Uterus (tissue), 3 donors: ENCODE measurements at regions not wholly inside any gene's neighbourhood (a gene's known extent, or its start where the extent isn't known, plus 50 kb on each side); places are given as distances from the start of the nearest gene placed in this dataset.
"Not testable (repeated sequence)": the region's sequence is repeated elsewhere in the genome, so short reads cannot be mapped to it uniquely, and the experiment has no call there.

Experiments
- DNase-seq, 2 donors: peaks; one replicate each; pipeline ENCODE4 v3.0.0-alpha.2; 2019 to 2020
- H3K27ac ChIP-seq, 2 donors: fragments of 200-600 bp; sonication (generic); 1 replicate in 1 of 2; 2 replicates in 1 of 2; pipeline ENCODE4 v1.5.1; 2016 to 2018
- H3K27me3 ChIP-seq, 2 donors: fragments of 200-600 bp; sonication (generic); one replicate each; pipeline ENCODE4 v1.5.1; 2018 to 2019; ENCODE audit warnings: control low read depth in 1 of 2
- H3K36me3 ChIP-seq, 2 donors: fragments of 200-600 bp; sonication (generic); one replicate each; pipeline ENCODE4 v1.5.1; 2019; ENCODE audit warnings: control low read depth in 1 of 2
- H3K4me1 ChIP-seq, 2 donors: fragments of 200-600 bp; sonication (generic); one replicate each; pipeline ENCODE4 v1.5.1; 2018 to 2019; ENCODE audit warnings: control low read depth in 1 of 2
- H3K4me3 ChIP-seq, 2 donors: fragments of 200-600 bp; sonication (generic); 1 replicate in 1 of 2; 2 replicates in 1 of 2; pipeline ENCODE4 v1.5.1; 2018 to 2019; ENCODE audit warnings: mild to moderate bottlenecking in 1 of 2
- H3K9me3 ChIP-seq, 2 donors: fragments of 200-600 bp; sonication (generic); one replicate each; pipeline ENCODE4 v1.5.1; 2019; ENCODE audit warnings: control low read depth in 1 of 2
- CTCF ChIP-seq, 4 experiments: fragments of 200-600 bp in 2 of 4; fragments of 450-650 bp in 2 of 4; sonication (generic) in 2 of 4; IDR thresholded peaks; one replicate each; pipeline ENCODE4 v1.5.1; 2016 to 2019; ENCODE audit warnings: antibody characterized with exemption in 4 of 4, mild to moderate bottlenecking in 2 of 4, moderate library complexity in 1 of 4
- POLR2A ChIP-seq, 2 donors: fragments of 450-650 bp; IDR thresholded peaks; one replicate each; pipeline ENCODE4 v1.6.1; 2016; ENCODE audit warnings: antibody characterized with exemption in 2 of 2, mild to moderate bottlenecking in 1 of 2, moderate library complexity in 1 of 2
- intact Hi-C: fragments of 100-400 bp; cut with DNase I; formaldehyde crosslinking; loops from one replicate; pipeline ENCODE4 v1.15.1; 2023; ENCODE audit warnings: low total_unique reads
- donor health status: DM: yes; HTN: yes; CAD: no.

GRCh38 chr6:48389146-48390043 is 278.4 kb upstream of the PTCHD4 start:
- H3K27me3 ChIP-seq: no peaks in the 10 kb centered on the region
- no peak overlapping the region for H3K27ac ChIP-seq
- no peaks in the 10 kb centered on the region for H3K9me3 ChIP-seq
- no peak for DNase-seq
- no peaks in the 10 kb centered on the region for H3K36me3 ChIP-seq
- TF ChIP-seq CTCF (IDR thresholded peaks at IDR 0.05) (no peak), POLR2A (IDR thresholded peaks at IDR 0.05) (no peak)
- intact Hi-C loops: no loop called here
- no peaks in the 10 kb centered on the region for H3K4me1 ChIP-seq
- H3K4me3 ChIP-seq: no peak overlapping the region

DNA sequence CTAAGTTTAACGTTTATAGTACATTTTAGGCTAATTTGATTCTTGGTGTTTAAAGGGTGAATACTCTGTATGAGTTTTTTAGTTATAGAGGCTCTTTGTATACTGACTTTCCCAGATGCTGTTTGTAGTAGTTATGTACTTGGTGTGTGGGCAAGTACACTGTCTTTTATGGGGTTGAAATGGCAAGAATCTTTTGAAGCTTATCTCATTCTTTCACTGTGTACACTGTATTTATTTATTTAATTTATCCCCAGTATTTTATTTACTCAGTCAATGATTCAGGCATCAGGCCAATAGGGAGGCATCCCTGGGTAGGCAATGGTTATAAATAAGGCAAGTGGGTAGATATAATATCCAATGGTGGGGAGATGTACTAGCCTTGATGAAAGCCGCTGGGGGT is 277.0 kb upstream of the PTCHD4 start:
- H3K9me3 ChIP-seq: no peaks in the 10 kb centered on the region

DNA sequence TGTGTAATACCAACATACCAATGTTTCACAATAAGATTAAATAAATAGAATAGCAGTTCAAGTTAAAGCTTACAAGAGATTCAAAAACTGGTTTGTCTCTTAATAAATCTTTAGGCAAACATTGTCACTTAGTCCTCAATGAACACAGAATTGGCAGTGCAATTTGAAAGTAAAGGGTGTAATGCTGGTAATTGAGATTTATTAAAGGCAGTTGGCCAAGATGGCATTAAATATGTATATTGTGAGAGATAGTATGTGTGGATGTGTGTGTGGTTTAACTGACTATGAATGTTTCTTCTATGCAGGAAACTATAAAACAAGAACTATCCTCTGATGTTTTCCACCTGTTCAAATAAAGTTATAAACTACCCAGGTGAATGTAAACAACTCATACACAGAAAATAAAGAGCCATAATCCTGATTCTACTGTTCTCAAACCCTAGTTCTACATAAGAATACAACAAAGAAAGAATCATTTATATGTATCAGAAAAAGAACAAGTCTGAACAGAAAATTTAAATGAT is 267.9 kb upstream of the PTCHD4 start:
- TF ChIP-seq POLR2A (IDR thresholded peaks at IDR 0.05) (no peak), CTCF (IDR thresholded peaks at IDR 0.05) (no peak)
- no peaks in the 10 kb centered on the region for H3K4me1 ChIP-seq
- no peaks in the 10 kb centered on the region for H3K9me3 ChIP-seq
- H3K4me3 ChIP-seq: no peak overlapping the region
- DNase-seq: no peak
- no peaks in the 10 kb centered on the region for H3K36me3 ChIP-seq
- intact Hi-C loops: no loop called here
- H3K27me3 ChIP-seq: no peaks in the 10 kb centered on the region
- H3K27ac ChIP-seq: no peak overlapping the region

More for the DNA sequence above, 277.0 kb upstream of the PTCHD4 start:
- DNase-seq: no peak
- intact Hi-C loops: no loop called here
- TF ChIP-seq POLR2A (IDR thresholded peaks at IDR 0.05) (no peak), CTCF (IDR thresholded peaks at IDR 0.05) (no peak)
- no peak overlapping the region for H3K4me3 ChIP-seq
- H3K27me3 ChIP-seq: no peaks in the 10 kb centered on the region
- H3K27ac ChIP-seq: no peak overlapping the region
- H3K4me1 ChIP-seq: no peaks in the 10 kb centered on the region
- H3K36me3 ChIP-seq: no peaks in the 10 kb centered on the region

DNA sequence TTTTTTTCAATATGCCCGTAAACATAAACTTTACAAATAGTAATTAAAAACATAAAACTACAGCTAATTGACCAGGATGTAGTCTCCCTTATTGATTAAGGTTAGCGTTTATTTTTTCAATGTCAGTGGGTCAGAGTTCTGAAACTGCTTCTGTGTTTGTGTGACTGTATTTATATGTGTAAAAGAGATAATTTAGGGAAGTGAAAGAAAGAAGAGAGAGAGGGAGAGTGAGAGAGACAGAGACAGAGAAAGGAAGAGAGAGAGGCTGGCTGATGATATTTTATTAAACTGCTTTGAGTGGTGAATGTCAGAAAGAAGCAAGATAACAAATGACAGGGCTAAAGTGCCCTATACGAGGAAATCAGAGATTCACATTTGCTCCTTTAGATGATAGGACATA is 266.1 kb upstream of the PTCHD4 start:
- Histone ChIP-seq H3K27me3 (no peaks in the 10 kb centered on the region), H3K9me3 (no peaks in the 10 kb centered on the region), H3K4me1 (no peaks in the 10 kb centered on the region), H3K36me3 (no peaks in the 10 kb centered on the region), H3K4me3 (no peak overlapping the region), H3K27ac (no peak overlapping the region)
- intact Hi-C loops: no loop called here
- TF ChIP-seq POLR2A (IDR thresholded peaks at IDR 0.05) (no peak), CTCF (IDR thresholded peaks at IDR 0.05) (no peak)
- no peak for DNase-seq

DNA sequence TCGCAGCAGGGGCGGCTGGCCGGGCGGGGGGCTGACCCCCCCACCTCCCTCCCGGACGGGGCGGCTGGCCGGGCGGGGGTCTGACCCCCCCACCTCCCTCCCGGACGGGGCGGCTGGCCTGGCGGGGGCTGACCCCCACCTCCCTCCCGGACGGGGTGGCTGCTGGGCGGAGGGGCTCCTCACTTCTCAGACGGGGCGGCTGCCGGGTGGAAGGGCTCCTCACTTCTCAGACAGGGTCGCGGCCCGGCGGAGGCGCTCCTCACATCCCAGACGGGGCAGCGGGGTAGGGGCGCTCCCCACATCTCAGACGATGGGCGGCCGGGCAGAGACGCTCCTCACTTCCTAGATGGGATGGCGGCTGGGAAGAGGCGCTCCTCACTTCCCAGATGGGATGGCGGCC is 260.2 kb upstream of the PTCHD4 start:
- H3K27me3 ChIP-seq, H3K36me3 ChIP-seq, H3K27ac ChIP-seq, H3K4me1 ChIP-seq, H3K9me3 ChIP-seq, DNase-seq, intact Hi-C loops, H3K4me3 ChIP-seq: not testable (repeated sequence)
